K562 (cell line): ENCODE measurements at regions not wholly inside any gene's neighbourhood (a gene's known extent, or its start where the extent isn't known, plus 50 kb on each side); places are given as distances from the start of the nearest gene placed in this dataset.

ENCODE experiments used
- FOXA3 ChIP-seq, 2 experiments: fragments of 450-650 bp in 1 of 2; sonication (generic) in 1 of 2; formaldehyde crosslinking; IDR thresholded peaks in 1 of 2; conservative IDR thresholded peaks in 1 of 2; 2 replicates each; pipeline versions ENCODE4 v1.4.0 to v1.8.0; 2020 to 2022; ENCODE audit warnings: mild to moderate bottlenecking in 2 of 2, missing genetic modification reagents in 1 of 2
- JUN ChIP-seq, 2 experiments: sonication (generic) in 1 of 2; formaldehyde crosslinking in 1 of 2; IDR thresholded peaks; 2 replicates each; pipeline versions ENCODE4 v1.6.1 to v1.8.0; 2012 to 2022; ENCODE audit warnings: borderline replicate concordance in 2 of 2, mild to moderate bottlenecking in 2 of 2, improper control_type of control experiment in 1 of 2, low read depth in 1 of 2, low read length in 1 of 2, missing genetic modification reagents in 1 of 2
- MEIS2 ChIP-seq: fragments of 450-650 bp; IDR thresholded peaks from 2 replicates; pipeline ENCODE4 v1.6.1; 2014; ENCODE audit warnings: mild to moderate bottlenecking; ENCODE audit not compliant: partially characterized antibody
- NRF1 ChIP-seq, 2 experiments: fragments of 450-650 bp; IDR thresholded peaks in 1 of 2; conservative IDR thresholded peaks in 1 of 2; 2 replicates each; pipeline ENCODE4 v1.6.1; 2014; ENCODE audit warnings: mild to moderate bottlenecking in 2 of 2
- POLR2A ChIP-seq: fragments of 450-650 bp; conservative IDR thresholded peaks from 2 replicates; pipeline ENCODE4 v1.6.1; 2016
- RBBP5 ChIP-seq: fragments of 200-600 bp; sonication (generic); IDR thresholded peaks from 2 replicates; pipeline ENCODE4 v1.6.1; 2012; ENCODE audit warnings: borderline replicate concordance, mild to moderate bottlenecking, low read length, control low read depth, inconsistent platforms; ENCODE audit not compliant: insufficient read depth, poor library complexity, severe bottlenecking
- SMAD3 ChIP-seq: fragments of 450-650 bp; formaldehyde crosslinking; conservative IDR thresholded peaks from 2 replicates; pipeline ENCODE4 v1.4.0; 2020; ENCODE audit warnings: mild to moderate bottlenecking
- SMC3 ChIP-seq: conservative IDR thresholded peaks from 2 replicates; pipeline ENCODE4 v1.6.1; 2011; ENCODE audit warnings: low read depth, low read length, improper control_type of control experiment; ENCODE audit not compliant: insufficient read depth
- STAT5A ChIP-seq: IDR thresholded peaks from 2 replicates; pipeline ENCODE4 v1.6.1; 2012; ENCODE audit warnings: low read length, inconsistent platforms, borderline replicate concordance
- YY1 ChIP-seq, 3 experiments: IDR thresholded peaks; 2 replicates each; pipeline ENCODE4 v1.6.1; 2011; ENCODE audit warnings: low read length in 2 of 3, mild to moderate bottlenecking in 2 of 3, moderate library complexity in 2 of 3, borderline replicate concordance in 1 of 3, control low read depth in 1 of 3, low read depth in 1 of 3; ENCODE audit not compliant: insufficient read depth in 3 of 3, insufficient replicate concordance in 2 of 3, control insufficient read depth in 1 of 3, insufficient read length in 1 of 3; ENCODE audit errors: extremely low read depth in 1 of 3
- ZNF24 ChIP-seq: fragments of 450-650 bp; IDR thresholded peaks from 2 replicates; pipeline ENCODE4 v1.6.1; 2016
- ZNF75A ChIP-seq: fragments of 450-650 bp; formaldehyde crosslinking; IDR thresholded peaks from 2 replicates; pipeline ENCODE4 v1.4.0; 2020; ENCODE audit warnings: mild to moderate bottlenecking
- TF ChIP-seq, protein P1 (sequence below): fragments of 250-450 bp; sonication (Bioruptor Pico); IDR thresholded peaks from 2 replicates; pipeline ENCODE4 v1.5.0; 2020; ENCODE audit warnings: mild to moderate bottlenecking, borderline replicate concordance

DNA sequence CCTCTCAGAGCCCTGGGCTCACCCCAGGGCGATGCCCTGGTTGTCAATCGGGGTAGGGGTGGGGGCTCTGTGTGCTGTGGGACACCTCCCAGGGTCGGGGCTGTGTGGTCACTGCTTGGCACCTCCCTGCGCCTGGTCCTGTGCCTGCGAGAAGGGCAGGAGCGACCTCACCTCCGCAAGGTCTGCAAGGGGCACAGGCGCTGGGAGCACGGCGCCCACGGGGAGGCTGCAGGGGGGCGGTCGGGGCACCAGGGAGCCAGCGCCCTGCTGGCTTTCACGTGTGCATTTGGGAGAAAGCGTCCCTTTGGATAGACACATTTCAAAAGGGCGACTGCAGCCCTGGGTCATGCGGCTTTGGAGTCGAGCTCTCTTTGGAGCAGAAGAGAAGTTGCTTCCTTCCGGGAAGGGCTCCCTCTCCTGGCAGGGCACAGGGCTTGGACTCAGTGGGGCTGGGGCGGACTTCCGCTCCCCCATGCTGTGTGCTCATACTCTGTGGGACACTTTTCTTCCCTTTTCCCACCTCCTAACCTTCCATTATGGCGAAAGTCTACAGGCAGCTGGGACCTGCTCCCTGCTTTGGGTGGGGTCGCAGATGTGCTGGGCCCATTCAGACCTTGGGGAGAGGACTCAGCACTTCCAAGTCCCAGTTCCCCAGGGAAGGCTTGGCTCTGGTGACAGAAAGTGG lies 52.9 kb upstream of the SLC28A3 start:
- TF ChIP-seq POLR2A (no peak), JUN (IDR thresholded peaks at IDR 0.05; ENCODE audit: borderline replicate concordance, low read depth, low read length) (no peak), JUN (CRISPR knock-in tag; IDR thresholded peaks at IDR 0.05; ENCODE audit: borderline replicate concordance) (no peak), FOXA3 (CRISPR knock-in tag; conservative IDR thresholded peaks at IDR 0.05 in 1 of 2, IDR thresholded peaks at IDR 0.05 in 1 of 2) (no peak), STAT5A (no peak), SMAD3 (no peak), MEIS2 (no peak), ZNF24 (no peak), ZNF75A (CRISPR knock-in tag) (0 out of 2 replicates have a peak, but pooled peaks have one; percentile 31), SMC3 (no peak), NRF1 (conservative IDR thresholded peaks at IDR 0.05 in 1 of 2, IDR thresholded peaks at IDR 0.05 in 1 of 2) (no peak), RBBP5 (no peak), YY1 (IDR thresholded peaks at IDR 0.05; ENCODE audit: borderline replicate concordance in 1 of 3, control insufficient read depth in 1 of 3, extremely low read depth in 1 of 3, insufficient read depth in 3 of 3, insufficient read length in 1 of 3, insufficient replicate concordance in 2 of 3, low read depth in 1 of 3, low read length in 2 of 3) (no peak)
- TF ChIP-seq, protein P1, sequence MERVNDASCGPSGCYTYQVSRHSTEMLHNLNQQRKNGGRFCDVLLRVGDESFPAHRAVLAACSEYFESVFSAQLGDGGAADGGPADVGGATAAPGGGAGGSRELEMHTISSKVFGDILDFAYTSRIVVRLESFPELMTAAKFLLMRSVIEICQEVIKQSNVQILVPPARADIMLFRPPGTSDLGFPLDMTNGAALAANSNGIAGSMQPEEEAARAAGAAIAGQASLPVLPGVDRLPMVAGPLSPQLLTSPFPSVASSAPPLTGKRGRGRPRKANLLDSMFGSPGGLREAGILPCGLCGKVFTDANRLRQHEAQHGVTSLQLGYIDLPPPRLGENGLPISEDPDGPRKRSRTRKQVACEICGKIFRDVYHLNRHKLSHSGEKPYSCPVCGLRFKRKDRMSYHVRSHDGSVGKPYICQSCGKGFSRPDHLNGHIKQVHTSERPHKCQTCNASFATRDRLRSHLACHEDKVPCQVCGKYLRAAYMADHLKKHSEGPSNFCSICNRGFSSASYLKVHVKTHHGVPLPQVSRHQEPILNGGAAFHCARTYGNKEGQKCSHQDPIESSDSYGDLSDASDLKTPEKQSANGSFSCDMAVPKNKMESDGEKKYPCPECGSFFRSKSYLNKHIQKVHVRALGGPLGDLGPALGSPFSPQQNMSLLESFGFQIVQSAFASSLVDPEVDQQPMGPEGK (CRISPR knock-in tag), result no peak
